PC-9 (cell line): ENCODE measurements at regions not wholly inside any gene's neighbourhood (a gene's known extent, or its start where the extent isn't known, plus 50 kb on each side); places are given as distances from the start of the nearest gene placed in this dataset.

Experiments
- BruUV-seq: library from RNA; stranded (reverse); fragments of 400-500 nt; replicated peaks from 2 replicates; lab custom pipeline; 2021; lab: Mats Ljungman, UMichigan
- CTCF ChIA-PET: fragments of 300-600 bp; sonication (Branson Sonifier 250); formaldehyde crosslinking; loops from one replicate; lab custom pipeline; 2022; ENCODE audit warnings: antibody characterized with exemption; lab: Charles Lee
- POLR2A ChIA-PET: fragments of 300-600 bp; sonication (Branson Sonifier 250); formaldehyde crosslinking; loops from one replicate; lab custom pipeline; 2022; ENCODE audit warnings: antibody characterized with exemption; ENCODE audit not compliant: unreplicated experiment; lab: Charles Lee
- DNase-seq, 2 experiments: peaks; one replicate each; pipeline versions ENCODE4 v3.0.0 to v3.0.0-alpha.2; 2015 to 2022; ENCODE audit warnings: mixed read lengths in 1 of 2
- H2AFZ ChIP-seq: fragments of 200-600 bp; sonication (generic); 2 replicates; pipeline ENCODE4 v1.8.1; 2017; ENCODE audit warnings: antibody characterized with exemption
- H3F3A ChIP-seq: fragments of 200-600 bp; sonication (generic); 2 replicates; pipeline ENCODE4 v1.8.1; 2017; ENCODE audit warnings: antibody characterized with exemption, mild to moderate bottlenecking, low read depth; ENCODE audit not compliant: insufficient read depth
- H3K27ac ChIP-seq: fragments of 200-600 bp; sonication (generic); 2 replicates; pipeline ENCODE4 v1.6.1; 2016; ENCODE audit warnings: mixed run types
- H3K27me3 ChIP-seq: fragments of 200-600 bp; sonication (generic); 2 replicates; pipeline ENCODE4 v1.6.1; 2016; ENCODE audit warnings: low read depth, mixed run types; ENCODE audit not compliant: insufficient read depth
- H3K36me3 ChIP-seq: fragments of 200-600 bp; sonication (generic); 2 replicates; pipeline ENCODE4 v1.6.1; 2016; ENCODE audit warnings: low read depth, mixed run types
- H3K4me1 ChIP-seq: fragments of 200-600 bp; sonication (generic); replicated peaks from 2 replicates; pipeline ENCODE4 v1.6.1; 2016; ENCODE audit warnings: mixed run types; ENCODE audit not compliant: insufficient read depth
- H3K4me2 ChIP-seq: fragments of 200-600 bp; sonication (generic); 2 replicates; pipeline ENCODE4 v1.6.1; 2017; ENCODE audit warnings: mixed run types
- H3K4me3 ChIP-seq: fragments of 200-600 bp; sonication (generic); 2 replicates; pipeline ENCODE4 v1.6.1; 2016; ENCODE audit warnings: mixed run types
- H3K79me2 ChIP-seq: fragments of 200-600 bp; sonication (generic); 2 replicates; pipeline ENCODE4 v1.6.1; 2017; ENCODE audit warnings: low read depth, mixed run types
- H3K9me2 ChIP-seq: fragments of 200-600 bp; sonication (generic); 2 replicates; pipeline ENCODE4 v1.8.1; 2017; ENCODE audit warnings: mild to moderate bottlenecking; ENCODE audit not compliant: insufficient read depth
- H3K9me3 ChIP-seq: fragments of 200-600 bp; sonication (generic); 2 replicates; pipeline ENCODE4 v1.8.1; 2016; ENCODE audit warnings: low read depth; ENCODE audit not compliant: insufficient read depth
- H4K20me1 ChIP-seq: fragments of 200-600 bp; sonication (generic); 2 replicates; pipeline ENCODE4 v1.8.1; 2017; ENCODE audit not compliant: insufficient read depth
- EZH2 ChIP-seq: fragments of 200-600 bp; sonication (generic); IDR thresholded peaks from 2 replicates; pipeline ENCODE4 v1.8.0; 2017; ENCODE audit warnings: antibody characterized with exemption, low read depth
- intact Hi-C: fragments of 100-400 bp; cut with micrococcal nuclease; formaldehyde crosslinking; loops from one replicate; pipeline ENCODE4 v1.10.0; 2022; ENCODE audit not compliant: unreplicated experiment
- TF ChIP-seq, protein P1 (sequence below): fragments of 200-600 bp; sonication (generic); conservative IDR thresholded peaks from 2 replicates; pipeline ENCODE4 v1.6.1; 2017; ENCODE audit warnings: mixed run types, antibody characterized with exemption, mild to moderate bottlenecking, moderate library complexity

- Histone ChIP-seq H3K36me3 (no peaks in the 10 kb centered on the region), H4K20me1 (no peaks in the 10 kb centered on the region), H3K9me2 (no peaks in the 10 kb centered on the region), H2AFZ (no peak overlapping the region), H3K4me3 (no peak overlapping the region), H3K27ac (no peak overlapping the region), H3K4me2 (no peak overlapping the region), H3K9me3 (0 out of 2 replicates have a peak, but pooled peaks cover 5% of the 10 kb centered on the region), H3K27me3 (no peaks in the 10 kb centered on the region), H3K4me1 (no peaks in the 10 kb centered on the region), H3K79me2 (no peaks in the 10 kb centered on the region), H3F3A (no peaks in the 10 kb centered on the region)
- ChIA-PET CTCF (no interaction called here), POLR2A (no interaction called here)
- DNase-seq, result no peak
- TF ChIP-seq, protein P1, sequence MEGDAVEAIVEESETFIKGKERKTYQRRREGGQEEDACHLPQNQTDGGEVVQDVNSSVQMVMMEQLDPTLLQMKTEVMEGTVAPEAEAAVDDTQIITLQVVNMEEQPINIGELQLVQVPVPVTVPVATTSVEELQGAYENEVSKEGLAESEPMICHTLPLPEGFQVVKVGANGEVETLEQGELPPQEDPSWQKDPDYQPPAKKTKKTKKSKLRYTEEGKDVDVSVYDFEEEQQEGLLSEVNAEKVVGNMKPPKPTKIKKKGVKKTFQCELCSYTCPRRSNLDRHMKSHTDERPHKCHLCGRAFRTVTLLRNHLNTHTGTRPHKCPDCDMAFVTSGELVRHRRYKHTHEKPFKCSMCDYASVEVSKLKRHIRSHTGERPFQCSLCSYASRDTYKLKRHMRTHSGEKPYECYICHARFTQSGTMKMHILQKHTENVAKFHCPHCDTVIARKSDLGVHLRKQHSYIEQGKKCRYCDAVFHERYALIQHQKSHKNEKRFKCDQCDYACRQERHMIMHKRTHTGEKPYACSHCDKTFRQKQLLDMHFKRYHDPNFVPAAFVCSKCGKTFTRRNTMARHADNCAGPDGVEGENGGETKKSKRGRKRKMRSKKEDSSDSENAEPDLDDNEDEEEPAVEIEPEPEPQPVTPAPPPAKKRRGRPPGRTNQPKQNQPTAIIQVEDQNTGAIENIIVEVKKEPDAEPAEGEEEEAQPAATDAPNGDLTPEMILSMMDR, result no peak
- TF ChIP-seq EZH2, result no peak
- no TSS peak for BruUV-seq
- intact Hi-C loops, result no loop called here
These were observed 274.2 kb upstream of the CCNH start for GRCh38 chr5:87686975-87687374.

- intact Hi-C loops, result no loop called here
- no peak for TF ChIP-seq EZH2
- TF ChIP-seq, protein P1, result no peak
These were observed 273.3 kb upstream of the CCNH start for GRCh38 chr5:87686018-87686417.

DNA sequence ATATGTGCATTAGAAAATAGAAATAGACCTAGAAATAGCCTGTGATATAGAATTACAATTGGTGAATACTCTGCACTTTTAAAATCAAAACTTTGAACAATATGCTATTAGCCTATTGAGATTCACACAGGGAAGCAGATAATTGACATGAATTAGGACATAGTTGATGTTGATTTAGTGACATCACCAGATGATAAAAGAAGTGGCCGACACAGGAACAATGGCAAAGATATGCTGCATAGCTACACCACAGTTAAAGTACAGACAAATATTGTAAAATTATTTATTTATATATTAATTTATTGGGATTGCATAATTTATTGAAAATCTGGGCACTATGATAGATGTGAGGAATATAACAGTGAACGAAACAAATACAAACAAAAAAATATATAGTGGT, 261.5 kb upstream of the CCNH start:
- BruUV-seq, result no TSS peak
- H3K27ac ChIP-seq, result no peak overlapping the region
- H3K4me2 ChIP-seq, result no peak overlapping the region
- TF ChIP-seq, protein P1, result no peak
- TF ChIP-seq EZH2, result no peak
- no peaks in the 10 kb centered on the region for H3F3A ChIP-seq
- H3K36me3 ChIP-seq, result no peaks in the 10 kb centered on the region
- H3K79me2 ChIP-seq, result no peaks in the 10 kb centered on the region
- H2AFZ ChIP-seq, result no peak overlapping the region
- H4K20me1 ChIP-seq, result no peaks in the 10 kb centered on the region
- H3K9me3 ChIP-seq, result no peaks in the 10 kb centered on the region
- H3K9me2 ChIP-seq, result no peaks in the 10 kb centered on the region
- H3K4me3 ChIP-seq, result no peak overlapping the region
- POLR2A ChIA-PET, result no interaction called here
- CTCF ChIA-PET, result no interaction called here
- H3K4me1 ChIP-seq, result no peaks in the 10 kb centered on the region
- no peak for DNase-seq
- intact Hi-C loops, result no loop called here
- H3K27me3 ChIP-seq, result no peaks in the 10 kb centered on the region

More at GRCh38 chr5:87686018-87686417, 273.3 kb upstream of the CCNH start:
- POLR2A ChIA-PET, result no interaction called here
- Histone ChIP-seq H3K79me2 (no peaks in the 10 kb centered on the region), H3K27ac (no peak overlapping the region), H3K4me2 (no peak overlapping the region), H3K36me3 (no peaks in the 10 kb centered on the region), H4K20me1 (no peaks in the 10 kb centered on the region), H3K4me3 (no peak overlapping the region), H3K9me3 (0 out of 2 replicates have a peak, but pooled peaks cover 5% of the 10 kb centered on the region), H3F3A (no peaks in the 10 kb centered on the region), H3K27me3 (no peaks in the 10 kb centered on the region), H2AFZ (no peak overlapping the region), H3K4me1 (no peaks in the 10 kb centered on the region), H3K9me2 (no peaks in the 10 kb centered on the region)
- CTCF ChIA-PET, result no interaction called here
- BruUV-seq, result no TSS peak
- no peak for DNase-seq
